ENCODE measurements at regions not wholly inside any gene's neighbourhood (a gene's known extent, or its start where the extent isn't known, plus 50 kb on each side); places are given as distances from the start of the nearest gene placed in this dataset.

GRCh38 chr10:10432296-10433035 lies 585.2 kb upstream of the CELF2 start:
- Mint-ChIP-seq H3K4me3 (ENCODE audit: unreplicated experiment) (no peak overlapping the region), H3K27me3 (ENCODE audit: unreplicated experiment) (no peaks in the 10 kb centered on the region), H3K36me3 (ENCODE audit: unreplicated experiment) (no peaks in the 10 kb centered on the region), H3K27ac (ENCODE audit: unreplicated experiment) (no peak overlapping the region), H3K4me1 (ENCODE audit: low read depth, unreplicated experiment) (peaks cover 3% of the 10 kb centered on the region), H3K9me3 (ENCODE audit: unreplicated experiment) (no peaks in the 10 kb centered on the region)
- no peak for TF ChIP-seq CTCF (IDR thresholded peaks at IDR 0.05; ENCODE audit: partially characterized antibody, unreplicated experiment)
- DNase-seq = no peak

GRCh38 chr10:10434312-10434711 lies 583.4 kb upstream of the CELF2 start:
- H3K36me3 Mint-ChIP-seq (ENCODE audit: unreplicated experiment) = no peaks in the 10 kb centered on the region
- no peak for DNase-seq
- no peaks in the 10 kb centered on the region for H3K27me3 Mint-ChIP-seq (ENCODE audit: unreplicated experiment)
- no peaks in the 10 kb centered on the region for H3K9me3 Mint-ChIP-seq (ENCODE audit: unreplicated experiment)
- no peak overlapping the region for H3K4me3 Mint-ChIP-seq (ENCODE audit: unreplicated experiment)
- no peak overlapping the region for H3K27ac Mint-ChIP-seq (ENCODE audit: unreplicated experiment)
- TF ChIP-seq CTCF (IDR thresholded peaks at IDR 0.05; ENCODE audit: partially characterized antibody, unreplicated experiment) = no peak
- peaks cover 3% of the 10 kb centered on the region for H3K4me1 Mint-ChIP-seq (ENCODE audit: low read depth, unreplicated experiment)

- Mint-ChIP-seq H3K4me1 (ENCODE audit: low read depth, unreplicated experiment) (no peaks in the 10 kb centered on the region), H3K9me3 (ENCODE audit: unreplicated experiment) (no peaks in the 10 kb centered on the region), H3K36me3 (ENCODE audit: unreplicated experiment) (no peaks in the 10 kb centered on the region), H3K4me3 (ENCODE audit: unreplicated experiment) (no peak overlapping the region), H3K27ac (ENCODE audit: unreplicated experiment) (no peak overlapping the region), H3K27me3 (ENCODE audit: unreplicated experiment) (no peaks in the 10 kb centered on the region)
- TF ChIP-seq CTCF (IDR thresholded peaks at IDR 0.05; ENCODE audit: partially characterized antibody, unreplicated experiment) = no peak
- DNase-seq = no peak
These were observed 579.8 kb upstream of the CELF2 start for GRCh38 chr10:10437886-10438285.

GRCh38 chr10:10438335-10439100 lies 579.2 kb upstream of the CELF2 start:
- Mint-ChIP-seq H3K4me3 (ENCODE audit: unreplicated experiment) (no peak overlapping the region), H3K36me3 (ENCODE audit: unreplicated experiment) (no peaks in the 10 kb centered on the region)

More at GRCh38 chr10:10438335-10439100, 579.2 kb upstream of the CELF2 start:
- H3K27me3 Mint-ChIP-seq (ENCODE audit: unreplicated experiment) = no peaks in the 10 kb centered on the region
- H3K4me1 Mint-ChIP-seq (ENCODE audit: low read depth, unreplicated experiment) = no peaks in the 10 kb centered on the region
- no peak for DNase-seq
- no peaks in the 10 kb centered on the region for H3K9me3 Mint-ChIP-seq (ENCODE audit: unreplicated experiment)
- no peak for TF ChIP-seq CTCF (IDR thresholded peaks at IDR 0.05; ENCODE audit: partially characterized antibody, unreplicated experiment)
- no peak overlapping the region for H3K27ac Mint-ChIP-seq (ENCODE audit: unreplicated experiment)
